ENCODE measurements at regions not wholly inside any gene's neighbourhood (a gene's known extent, or its start where the extent isn't known, plus 50 kb on each side); places are given as distances from the start of the nearest gene placed in this dataset.

GRCh38 chr11:122333467-122333866 lies 217.5 kb upstream of the BLID start:
- H3K27me3 Mint-ChIP-seq (ENCODE audit: low read depth, poor library complexity) = peaks cover 8% of the 10 kb centered on the region
- no peaks in the 10 kb centered on the region for H3K4me1 Mint-ChIP-seq

GRCh38 chr11:122331079-122331478 lies 215.1 kb upstream of the BLID start:
- DNase-seq = no peak
- Mint-ChIP-seq H3K36me3 (ENCODE audit: low read depth) (no peaks in the 10 kb centered on the region), H3K4me1 (no peaks in the 10 kb centered on the region), H3K27me3 (ENCODE audit: low read depth, poor library complexity) (no peaks in the 10 kb centered on the region), H3K27ac (no peak overlapping the region), H3K9me3 (no peaks in the 10 kb centered on the region), H3K4me3 (no peak overlapping the region)
- TF ChIP-seq CTCF (IDR thresholded peaks at IDR 0.05) = no peak

More at GRCh38 chr11:122333467-122333866, 217.5 kb upstream of the BLID start:
- Mint-ChIP-seq H3K27ac (no peak overlapping the region), H3K9me3 (no peaks in the 10 kb centered on the region), H3K36me3 (ENCODE audit: low read depth) (no peaks in the 10 kb centered on the region), H3K4me3 (no peak overlapping the region)
- TF ChIP-seq CTCF (IDR thresholded peaks at IDR 0.05) = no peak
- no peak for DNase-seq

- Mint-ChIP-seq H3K4me1 (no peaks in the 10 kb centered on the region), H3K4me3 (no peak overlapping the region), H3K27me3 (ENCODE audit: low read depth, poor library complexity) (no peaks in the 10 kb centered on the region), H3K36me3 (ENCODE audit: low read depth) (no peaks in the 10 kb centered on the region), H3K27ac (no peak overlapping the region), H3K9me3 (no peaks in the 10 kb centered on the region)
- no peak for TF ChIP-seq CTCF (IDR thresholded peaks at IDR 0.05)
- DNase-seq = no peak
Measured at GRCh38 chr11:122330279-122330965, 214.4 kb upstream of the BLID start.

GRCh38 chr11:122327528-122327927 lies 211.5 kb upstream of the BLID start:
- Mint-ChIP-seq H3K36me3 (ENCODE audit: low read depth) (no peaks in the 10 kb centered on the region), H3K9me3 (no peaks in the 10 kb centered on the region), H3K4me1 (no peaks in the 10 kb centered on the region), H3K4me3 (no peak overlapping the region), H3K27ac (no peak overlapping the region), H3K27me3 (ENCODE audit: low read depth, poor library complexity) (peaks cover 4% of the 10 kb centered on the region)
- TF ChIP-seq CTCF (IDR thresholded peaks at IDR 0.05) = no peak
- DNase-seq = no peak

GRCh38 chr11:122323754-122324421 lies 207.9 kb upstream of the BLID start:
- peaks cover 9% of the 10 kb centered on the region for H3K27me3 Mint-ChIP-seq (ENCODE audit: low read depth, poor library complexity)
- TF ChIP-seq CTCF (IDR thresholded peaks at IDR 0.05) = no peak
- no peaks in the 10 kb centered on the region for H3K9me3 Mint-ChIP-seq
- DNase-seq = no peak
- no peak overlapping the region for H3K4me3 Mint-ChIP-seq
- H3K4me1 Mint-ChIP-seq = peaks cover 24% of the 10 kb centered on the region
- H3K36me3 Mint-ChIP-seq (ENCODE audit: low read depth) = no peaks in the 10 kb centered on the region
- no peak overlapping the region for H3K27ac Mint-ChIP-seq

- no peaks in the 10 kb centered on the region for H3K9me3 Mint-ChIP-seq
- no peak for DNase-seq
- H3K27ac Mint-ChIP-seq = no peak overlapping the region
- H3K4me3 Mint-ChIP-seq = no peak overlapping the region
- H3K4me1 Mint-ChIP-seq = peaks cover 39% of the 10 kb centered on the region
- H3K27me3 Mint-ChIP-seq (ENCODE audit: low read depth, poor library complexity) = peaks cover 9% of the 10 kb centered on the region
- H3K36me3 Mint-ChIP-seq (ENCODE audit: low read depth) = no peaks in the 10 kb centered on the region
- TF ChIP-seq CTCF (IDR thresholded peaks at IDR 0.05) = no peak
Measured at GRCh38 chr11:122322329-122322728, 206.3 kb upstream of the BLID start.
